Activated CD4-positive, alpha-beta memory T cell treated with anti-CD3 and anti-CD28 coated beads for 36 hours (primary cell): ENCODE measurements at regions not wholly inside any gene's neighbourhood (a gene's known extent, or its start where the extent isn't known, plus 50 kb on each side); places are given as distances from the start of the nearest gene placed in this dataset.

Source experiments
- CTCF ChIA-PET: fragments of 350-600 bp; sonication (Branson Sonifier 250); formaldehyde crosslinking; loops from one replicate; lab custom pipeline; 2021; ENCODE audit warnings: antibody characterized with exemption, inconsistent platforms; lab: Charles Lee
- POLR2A ChIA-PET: fragments of 350-600 bp; sonication (Branson Sonifier 250); formaldehyde crosslinking; loops from one replicate; lab custom pipeline; 2021; ENCODE audit warnings: antibody characterized with exemption; lab: Charles Lee
- DNase-seq: peaks from one replicate; pipeline ENCODE4 v3.0.0-alpha.2; 2020
- H3K27ac Mint-ChIP-seq: one replicate; pipeline ENCODE4 v1.8.0; 2021; ENCODE audit warnings: mixed read lengths
- H3K27me3 Mint-ChIP-seq: one replicate; pipeline ENCODE4 v1.8.0; 2021; ENCODE audit warnings: mixed read lengths
- H3K36me3 Mint-ChIP-seq: one replicate; pipeline ENCODE4 v1.8.0; 2021; ENCODE audit warnings: mixed read lengths
- H3K4me1 Mint-ChIP-seq: one replicate; pipeline ENCODE4 v1.8.0; 2021; ENCODE audit warnings: low read depth, mixed read lengths
- H3K4me3 Mint-ChIP-seq: one replicate; pipeline ENCODE4 v1.8.0; 2021; ENCODE audit warnings: mild to moderate bottlenecking, mixed read lengths
- H3K9me3 Mint-ChIP-seq: one replicate; pipeline ENCODE4 v1.8.0; 2021; ENCODE audit warnings: mixed read lengths
- intact Hi-C: fragments of 100-400 bp; cut with micrococcal nuclease; formaldehyde crosslinking; loops from one replicate; pipeline ENCODE4 v1.15.1; 2023

GRCh38 chr5:4540375-4541173 lies 599.6 kb upstream of the ADAMTS16 start:
- ChIA-PET POLR2A (no interaction called here), CTCF (no interaction called here)
- intact Hi-C loops, result no loop called here
- Mint-ChIP-seq H3K4me3 (no peak overlapping the region), H3K27ac (no peak overlapping the region), H3K36me3 (no peaks in the 10 kb centered on the region), H3K9me3 (peaks cover 14% of the 10 kb centered on the region), H3K4me1 (no peaks in the 10 kb centered on the region), H3K27me3 (no peaks in the 10 kb centered on the region)
- DNase-seq, result no peak

DNA sequence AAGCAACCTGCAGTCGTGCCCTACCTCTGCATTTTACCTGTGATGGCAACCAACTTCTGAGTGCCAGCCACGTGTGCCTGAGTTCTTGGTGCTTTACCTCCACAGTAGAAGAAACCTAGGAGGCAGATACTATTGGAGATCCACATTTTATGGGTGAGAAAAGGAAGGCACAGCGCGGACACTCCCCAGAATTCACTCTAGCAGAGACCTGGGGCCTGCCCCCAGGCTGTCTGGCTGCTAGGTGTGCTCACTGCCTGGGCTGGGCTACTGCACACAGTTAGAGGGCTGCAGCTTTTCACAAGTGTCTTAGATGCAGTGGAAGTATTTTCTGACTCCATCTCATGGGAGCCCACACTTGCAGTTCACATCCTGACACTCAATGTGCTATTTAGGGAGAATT lies 598.8 kb upstream of the ADAMTS16 start:
- intact Hi-C loops, result no loop called here
- CTCF ChIA-PET, result no interaction called here

DNA sequence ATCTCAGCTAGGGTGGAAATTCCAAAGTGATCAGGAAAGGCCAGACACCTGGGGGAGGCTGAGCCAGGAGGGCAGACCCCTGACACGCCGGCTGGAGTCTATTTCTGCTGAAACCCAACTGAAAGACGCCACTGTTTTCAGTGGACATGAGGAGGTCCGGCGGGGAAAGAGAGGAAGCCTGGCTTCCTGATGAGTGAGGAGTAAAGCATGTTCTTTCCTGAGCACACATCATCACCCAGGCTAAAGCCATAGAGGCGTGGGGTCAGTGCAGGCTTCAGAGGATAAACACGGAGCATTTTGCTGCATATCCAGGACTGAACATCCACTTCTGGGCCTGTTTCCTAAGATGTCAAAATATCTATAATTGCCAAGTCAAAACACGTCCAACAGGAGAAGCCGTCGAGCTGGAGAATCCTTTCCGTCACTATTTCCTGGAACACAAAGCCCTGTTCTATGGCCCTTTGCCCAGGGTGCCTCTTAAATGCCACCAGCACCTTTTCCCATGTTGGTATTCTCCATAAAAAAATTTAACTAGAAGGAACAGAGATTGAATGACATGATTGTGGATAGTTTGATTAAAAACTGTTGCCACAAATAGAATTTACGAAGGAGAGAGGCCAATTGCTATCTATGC lies 597.9 kb upstream of the ADAMTS16 start:
- ChIA-PET CTCF (no interaction called here), POLR2A (no interaction called here)
- no peak overlapping the region for H3K27ac Mint-ChIP-seq
- intact Hi-C loops, result no loop called here
- H3K27me3 Mint-ChIP-seq, result no peaks in the 10 kb centered on the region
- no peak for DNase-seq
- no peak overlapping the region for H3K4me3 Mint-ChIP-seq
- peaks cover 8% of the 10 kb centered on the region for H3K9me3 Mint-ChIP-seq
- no peaks in the 10 kb centered on the region for H3K4me1 Mint-ChIP-seq
- H3K36me3 Mint-ChIP-seq, result no peaks in the 10 kb centered on the region

More for the DNA sequence above, 598.8 kb upstream of the ADAMTS16 start:
- H3K36me3 Mint-ChIP-seq, result no peaks in the 10 kb centered on the region
- H3K4me1 Mint-ChIP-seq, result no peaks in the 10 kb centered on the region
- no peaks in the 10 kb centered on the region for H3K27me3 Mint-ChIP-seq
- no peak for DNase-seq
- H3K9me3 Mint-ChIP-seq, result peaks cover 14% of the 10 kb centered on the region
- POLR2A ChIA-PET, result no interaction called here
- H3K27ac Mint-ChIP-seq, result no peak overlapping the region
- H3K4me3 Mint-ChIP-seq, result no peak overlapping the region

DNA sequence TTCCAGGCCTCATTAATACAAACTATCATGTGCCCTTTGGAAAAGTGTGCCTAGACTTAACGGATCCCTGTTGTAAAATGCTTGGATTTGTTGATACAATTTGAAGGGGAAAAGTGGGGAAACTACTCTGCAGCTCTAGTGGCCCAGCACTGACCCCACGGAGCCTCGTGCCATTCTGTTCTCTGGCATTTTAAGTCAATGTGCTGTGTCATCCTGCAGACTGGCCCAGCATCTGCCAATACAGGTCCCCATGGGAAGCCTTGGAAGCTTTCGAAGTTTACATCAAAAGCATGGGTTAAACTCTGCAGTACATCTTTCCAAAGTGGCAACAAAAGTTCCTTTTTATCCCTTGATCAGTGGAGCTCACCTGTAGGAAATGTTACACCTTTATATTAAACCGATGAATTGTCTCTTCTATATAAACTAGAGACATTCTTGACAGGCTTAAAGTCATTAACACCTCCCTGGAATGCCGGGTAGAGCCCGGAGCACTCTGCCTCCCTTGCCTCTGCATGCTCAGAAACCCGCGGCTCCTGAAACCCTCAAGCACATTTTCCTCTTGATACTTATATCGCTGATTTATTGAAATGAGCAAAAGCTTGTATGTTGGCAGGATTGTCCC lies 596.0 kb upstream of the ADAMTS16 start:
- ChIA-PET CTCF (no interaction called here), POLR2A (no interaction called here)
- H3K4me3 Mint-ChIP-seq, result no peak overlapping the region
- H3K36me3 Mint-ChIP-seq, result no peaks in the 10 kb centered on the region
- no peaks in the 10 kb centered on the region for H3K4me1 Mint-ChIP-seq
- H3K9me3 Mint-ChIP-seq, result peaks cover 10% of the 10 kb centered on the region
- no peak for DNase-seq
- intact Hi-C loops, result no loop called here
- no peaks in the 10 kb centered on the region for H3K27me3 Mint-ChIP-seq
- H3K27ac Mint-ChIP-seq, result no peak overlapping the region

DNA sequence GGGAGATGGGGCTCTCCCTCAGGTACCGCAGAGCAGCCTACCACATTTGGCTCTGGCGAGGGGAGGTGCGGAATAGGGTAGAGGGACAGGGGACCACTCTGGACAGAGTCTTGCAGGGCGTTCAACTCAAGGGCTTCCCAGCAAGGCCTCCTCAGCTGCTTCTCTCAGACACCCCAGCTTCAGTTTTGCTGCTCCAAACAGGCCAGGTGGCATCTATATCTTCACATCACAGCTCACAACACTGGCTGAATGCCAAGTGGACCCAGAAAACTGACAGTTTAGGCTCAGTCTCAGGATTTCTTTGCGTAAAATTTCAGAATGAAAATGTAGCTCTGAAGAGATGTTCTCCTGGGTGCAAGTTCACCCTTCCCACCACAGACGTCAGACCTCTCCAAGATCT lies 592.6 kb upstream of the ADAMTS16 start:
- peaks cover 6% of the 10 kb centered on the region for H3K9me3 Mint-ChIP-seq
- ChIA-PET CTCF (no interaction called here), POLR2A (no interaction called here)
- DNase-seq, result no peak
- H3K4me3 Mint-ChIP-seq, result no peak overlapping the region
- H3K27me3 Mint-ChIP-seq, result no peaks in the 10 kb centered on the region
- intact Hi-C loops, result no loop called here
- H3K36me3 Mint-ChIP-seq, result no peaks in the 10 kb centered on the region
- no peaks in the 10 kb centered on the region for H3K4me1 Mint-ChIP-seq
- H3K27ac Mint-ChIP-seq, result no peak overlapping the region

DNA sequence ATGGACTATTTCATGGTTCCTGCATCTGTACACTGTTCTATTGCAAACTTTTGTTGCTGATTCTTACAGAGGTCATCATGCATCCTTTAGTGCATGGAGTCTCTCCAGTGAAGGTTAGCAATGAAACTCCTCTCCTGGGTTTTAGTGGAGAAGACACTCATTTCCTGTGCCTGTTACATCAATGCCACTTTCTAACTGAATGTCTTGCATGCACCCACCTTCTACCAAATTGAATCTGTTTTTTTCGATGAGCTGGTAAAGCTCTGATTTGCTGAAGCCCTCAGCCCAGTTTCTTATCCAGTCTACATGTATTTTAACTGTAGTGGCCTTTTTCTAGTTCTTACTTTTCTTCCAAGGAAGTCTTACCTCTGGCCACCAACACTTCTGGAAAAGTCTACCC lies 591.8 kb upstream of the ADAMTS16 start:
- Mint-ChIP-seq H3K4me3 (no peak overlapping the region), H3K36me3 (no peaks in the 10 kb centered on the region), H3K9me3 (peaks cover 7% of the 10 kb centered on the region), H3K27ac (no peak overlapping the region), H3K27me3 (no peaks in the 10 kb centered on the region), H3K4me1 (no peaks in the 10 kb centered on the region)
- intact Hi-C loops, result no loop called here
- ChIA-PET CTCF (no interaction called here), POLR2A (no interaction called here)
- no peak for DNase-seq

- POLR2A ChIA-PET, result no interaction called here
- Mint-ChIP-seq H3K27me3 (no peaks in the 10 kb centered on the region), H3K4me3 (no peak overlapping the region), H3K4me1 (no peaks in the 10 kb centered on the region), H3K9me3 (peaks cover 11% of the 10 kb centered on the region), H3K27ac (no peak overlapping the region), H3K36me3 (no peaks in the 10 kb centered on the region)
- no peak for DNase-seq
- CTCF ChIA-PET, result no interaction called here
- intact Hi-C loops, result no loop called here
These were observed 590.8 kb upstream of the ADAMTS16 start for GRCh38 chr5:4549351-4549750.

- H3K4me3 Mint-ChIP-seq, result no peak overlapping the region
- POLR2A ChIA-PET, result no interaction called here
- peaks cover 11% of the 10 kb centered on the region for H3K9me3 Mint-ChIP-seq
- H3K36me3 Mint-ChIP-seq, result no peaks in the 10 kb centered on the region
- intact Hi-C loops, result no loop called here
- no peaks in the 10 kb centered on the region for H3K4me1 Mint-ChIP-seq
- DNase-seq, result no peak
- H3K27me3 Mint-ChIP-seq, result no peaks in the 10 kb centered on the region
- CTCF ChIA-PET, result no interaction called here
- no peak overlapping the region for H3K27ac Mint-ChIP-seq
These were observed 589.1 kb upstream of the ADAMTS16 start for GRCh38 chr5:4551034-4551433.

- Mint-ChIP-seq H3K36me3 (no peaks in the 10 kb centered on the region), H3K4me1 (no peaks in the 10 kb centered on the region), H3K27ac (no peak overlapping the region), H3K9me3 (peaks cover 11% of the 10 kb centered on the region), H3K4me3 (no peak overlapping the region), H3K27me3 (no peaks in the 10 kb centered on the region)
- intact Hi-C loops, result no loop called here
- DNase-seq, result no peak
- POLR2A ChIA-PET, result no interaction called here
- CTCF ChIA-PET, result no interaction called here
These were observed 587.0 kb upstream of the ADAMTS16 start for GRCh38 chr5:4553130-4553529.

GRCh38 chr5:4553978-4554377 lies 586.2 kb upstream of the ADAMTS16 start:
- intact Hi-C loops, result no loop called here
- no peak overlapping the region for H3K27ac Mint-ChIP-seq
- no peak for DNase-seq
- no peaks in the 10 kb centered on the region for H3K36me3 Mint-ChIP-seq
- CTCF ChIA-PET, result no interaction called here
- POLR2A ChIA-PET, result no interaction called here
- no peak overlapping the region for H3K4me3 Mint-ChIP-seq
- no peaks in the 10 kb centered on the region for H3K27me3 Mint-ChIP-seq
- no peaks in the 10 kb centered on the region for H3K4me1 Mint-ChIP-seq
- H3K9me3 Mint-ChIP-seq, result peaks cover 8% of the 10 kb centered on the region

DNA sequence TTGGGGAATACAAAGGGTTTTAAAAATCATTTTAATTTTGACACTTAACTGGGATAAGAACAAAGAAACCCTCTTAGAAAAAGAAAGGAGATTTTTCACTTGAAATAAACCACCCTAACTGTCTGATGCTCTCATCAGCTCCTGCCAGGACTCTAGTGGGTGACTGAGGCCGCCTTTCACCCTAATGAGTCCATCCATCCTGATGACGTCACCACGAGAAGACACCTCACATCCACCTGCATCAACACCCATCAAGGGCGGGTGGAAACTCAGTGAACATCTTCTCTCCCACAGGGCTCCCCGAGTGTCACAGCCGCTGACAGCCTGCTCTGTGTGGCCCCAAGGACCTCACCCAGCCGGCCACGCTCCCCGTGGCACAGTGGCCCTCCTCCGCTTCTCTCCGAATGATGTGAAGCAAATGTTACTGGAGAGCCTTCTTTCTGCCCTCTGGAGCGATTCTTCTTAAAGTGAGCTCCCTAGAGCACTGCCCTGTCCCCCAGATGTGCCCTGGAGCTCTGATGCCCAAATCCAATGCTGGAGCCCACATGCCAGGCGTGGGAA lies 584.3 kb upstream of the ADAMTS16 start:
- Mint-ChIP-seq H3K4me1 (no peaks in the 10 kb centered on the region), H3K9me3 (peaks cover 12% of the 10 kb centered on the region), H3K36me3 (no peaks in the 10 kb centered on the region), H3K27ac (no peak overlapping the region), H3K4me3 (no peak overlapping the region), H3K27me3 (no peaks in the 10 kb centered on the region)
- intact Hi-C loops, result no loop called here
- no peak for DNase-seq
- CTCF ChIA-PET, result no interaction called here
- POLR2A ChIA-PET, result no interaction called here

DNA sequence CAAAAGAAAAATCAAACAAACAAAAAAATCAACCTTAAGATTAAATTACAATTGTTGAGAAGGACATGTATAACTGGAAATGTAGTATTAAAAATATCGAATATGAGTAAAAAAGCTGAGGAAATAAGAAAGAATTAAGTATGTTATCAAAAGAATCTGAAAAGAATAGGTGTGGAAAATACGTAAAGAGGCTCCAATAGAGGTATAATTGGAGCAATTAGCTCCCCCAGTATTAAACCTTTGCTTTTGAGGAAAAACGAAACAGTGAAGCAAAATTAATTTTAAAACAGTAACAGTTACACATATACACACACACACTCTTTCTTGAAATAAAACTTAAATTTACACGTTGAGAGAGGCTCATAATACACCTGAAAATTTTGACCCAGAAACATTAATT lies 578.7 kb upstream of the ADAMTS16 start:
- no peaks in the 10 kb centered on the region for H3K27me3 Mint-ChIP-seq
- DNase-seq, result no peak
- no peaks in the 10 kb centered on the region for H3K36me3 Mint-ChIP-seq
- H3K4me3 Mint-ChIP-seq, result no peak overlapping the region
- H3K27ac Mint-ChIP-seq, result no peak overlapping the region
- H3K9me3 Mint-ChIP-seq, result peaks cover 22% of the 10 kb centered on the region
- H3K4me1 Mint-ChIP-seq, result no peaks in the 10 kb centered on the region
- intact Hi-C loops, result no loop called here
- POLR2A ChIA-PET, result no interaction called here
- CTCF ChIA-PET, result no interaction called here
